Vagina (tissue), 2 donors: ENCODE measurements at regions not wholly inside any gene's neighbourhood (a gene's known extent, or its start where the extent isn't known, plus 50 kb on each side); places are given as distances from the start of the nearest gene placed in this dataset.

Experiments used
- POLR2A ChIP-seq, 2 donors: fragments of 450-650 bp; IDR thresholded peaks; one replicate each; pipeline ENCODE4 v1.6.1; 2017; ENCODE audit warnings: antibody characterized with exemption in 2 of 2, mild to moderate bottlenecking in 2 of 2, moderate library complexity in 2 of 2
- POLR2AphosphoS5 ChIP-seq, 2 donors: sonication (generic); formaldehyde crosslinking; IDR thresholded peaks; one replicate each; pipeline ENCODE4 v1.9.0; 2017; ENCODE audit warnings: antibody characterized with exemption in 2 of 2, mild to moderate bottlenecking in 2 of 2, low read depth in 1 of 2; ENCODE audit not compliant: insufficient read depth in 1 of 2
- TF ChIP-seq, protein P1 (sequence below), 3 experiments: fragments of 450-650 bp in 2 of 3; fragments of 200-600 bp in 1 of 3; sonication (generic) in 1 of 3; IDR thresholded peaks; one replicate each; pipeline ENCODE4 v1.5.1; 2017 to 2019; ENCODE audit warnings: antibody characterized with exemption in 3 of 3, mild to moderate bottlenecking in 2 of 3, moderate library complexity in 2 of 3

GRCh38 chr9:89759572-89759971 is 154.8 kb downstream of the GADD45G start:
- TF ChIP-seq, protein P1, sequence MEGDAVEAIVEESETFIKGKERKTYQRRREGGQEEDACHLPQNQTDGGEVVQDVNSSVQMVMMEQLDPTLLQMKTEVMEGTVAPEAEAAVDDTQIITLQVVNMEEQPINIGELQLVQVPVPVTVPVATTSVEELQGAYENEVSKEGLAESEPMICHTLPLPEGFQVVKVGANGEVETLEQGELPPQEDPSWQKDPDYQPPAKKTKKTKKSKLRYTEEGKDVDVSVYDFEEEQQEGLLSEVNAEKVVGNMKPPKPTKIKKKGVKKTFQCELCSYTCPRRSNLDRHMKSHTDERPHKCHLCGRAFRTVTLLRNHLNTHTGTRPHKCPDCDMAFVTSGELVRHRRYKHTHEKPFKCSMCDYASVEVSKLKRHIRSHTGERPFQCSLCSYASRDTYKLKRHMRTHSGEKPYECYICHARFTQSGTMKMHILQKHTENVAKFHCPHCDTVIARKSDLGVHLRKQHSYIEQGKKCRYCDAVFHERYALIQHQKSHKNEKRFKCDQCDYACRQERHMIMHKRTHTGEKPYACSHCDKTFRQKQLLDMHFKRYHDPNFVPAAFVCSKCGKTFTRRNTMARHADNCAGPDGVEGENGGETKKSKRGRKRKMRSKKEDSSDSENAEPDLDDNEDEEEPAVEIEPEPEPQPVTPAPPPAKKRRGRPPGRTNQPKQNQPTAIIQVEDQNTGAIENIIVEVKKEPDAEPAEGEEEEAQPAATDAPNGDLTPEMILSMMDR (IDR thresholded peaks at IDR 0.05): no peak
- TF ChIP-seq POLR2A (IDR thresholded peaks at IDR 0.05) (no peak), POLR2AphosphoS5 (IDR thresholded peaks at IDR 0.05; ENCODE audit: insufficient read depth in 1 of 2, low read depth in 1 of 2) (no peak)
